Fibroblast of skin of right biceps (primary cell): ENCODE measurements at regions not wholly inside any gene's neighbourhood (a gene's known extent, or its start where the extent isn't known, plus 50 kb on each side); places are given as distances from the start of the nearest gene placed in this dataset.
A peak's percentile ranks its signal among the peaks of the same experiment; 100 is the strongest.

Source experiments
- DNase-seq: peaks from one replicate; pipeline ENCODE4 v3.0.0-alpha.2; 2013

DNA sequence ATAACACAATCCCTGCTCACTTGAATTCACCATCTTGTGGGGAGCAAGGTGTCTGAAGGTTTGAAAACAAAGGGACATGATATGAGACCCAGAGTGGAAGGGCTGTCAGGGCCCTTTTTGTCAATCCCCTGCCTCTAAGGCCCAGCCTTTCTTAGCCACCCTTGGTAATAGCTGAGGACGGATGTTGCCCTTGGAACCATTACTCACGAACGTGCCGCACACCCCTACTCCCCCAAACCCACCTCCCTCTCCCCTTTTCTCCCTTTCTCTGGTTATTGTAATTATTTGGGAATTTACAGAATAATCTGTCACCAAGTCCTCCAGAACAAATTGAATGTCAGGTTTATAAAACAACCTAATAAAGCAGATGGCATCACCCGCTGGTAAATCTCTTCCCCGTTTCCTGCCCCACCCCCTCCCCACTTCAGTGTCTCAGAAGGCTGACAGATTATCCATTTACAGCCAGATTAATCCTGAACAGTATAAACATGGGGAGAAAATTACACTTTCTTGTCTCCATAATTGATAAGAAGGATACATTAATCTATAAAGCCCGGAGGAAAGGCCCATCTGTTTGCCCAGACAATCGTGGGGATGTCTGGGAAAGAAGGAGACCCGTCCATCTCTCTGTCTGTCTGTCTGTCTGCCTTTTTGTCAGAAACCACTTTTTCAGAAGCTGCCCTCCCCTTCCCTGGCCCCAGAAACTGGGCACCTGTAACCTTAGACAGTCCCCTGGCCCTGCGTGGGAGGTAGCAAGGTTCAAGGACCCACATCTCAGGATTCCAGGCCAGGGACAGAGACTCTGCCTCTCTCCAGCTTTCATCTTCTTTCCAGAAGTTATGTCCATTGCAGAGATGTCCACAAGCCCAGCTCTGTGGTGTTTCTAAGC, 60.6 kb upstream of the CD34 start:
- DNase-seq, result no peak

DNA sequence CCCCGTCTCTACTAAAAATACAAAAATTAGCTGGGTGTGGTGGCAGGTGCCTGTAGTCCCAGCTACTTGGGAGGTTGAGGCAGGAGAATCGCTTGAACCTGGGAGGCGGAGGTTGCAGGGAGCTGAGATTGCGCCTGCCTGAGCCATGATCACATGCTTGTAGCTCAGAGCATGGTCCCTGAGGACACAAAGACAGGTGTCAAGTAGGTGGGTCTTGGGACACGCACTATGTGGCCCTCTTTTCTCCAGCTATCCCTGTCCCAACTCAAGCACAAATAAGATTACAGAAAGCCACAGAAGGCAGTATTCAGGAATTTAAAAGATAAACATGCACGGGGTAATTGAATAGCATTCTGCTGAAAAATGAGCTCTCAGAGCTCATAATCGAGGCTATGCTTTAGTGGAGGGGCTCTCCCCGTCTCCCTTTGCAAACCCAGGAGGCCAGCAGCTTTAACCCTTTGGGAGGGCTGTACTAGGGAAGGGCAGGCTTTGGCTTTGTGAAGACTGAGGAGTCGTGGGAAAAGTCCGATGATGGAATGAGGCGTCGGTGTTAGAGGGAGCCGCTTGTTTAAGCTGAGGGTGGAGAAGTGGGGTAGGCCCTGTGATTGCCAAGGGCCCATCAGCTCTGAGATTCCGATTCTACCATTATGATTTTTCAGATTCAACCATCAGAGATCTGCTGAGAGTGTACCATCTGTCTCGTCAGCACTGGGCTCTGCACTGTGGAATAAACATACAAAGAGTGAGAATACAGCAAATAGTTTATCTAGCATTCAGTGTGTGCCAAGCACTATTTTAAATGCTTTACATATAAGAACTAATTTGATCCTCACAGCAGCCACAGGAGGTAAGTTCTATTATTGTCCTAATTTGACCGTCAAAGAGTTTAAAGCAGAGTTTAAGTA, 59.7 kb upstream of the CD34 start:
- no peak for DNase-seq

DNA sequence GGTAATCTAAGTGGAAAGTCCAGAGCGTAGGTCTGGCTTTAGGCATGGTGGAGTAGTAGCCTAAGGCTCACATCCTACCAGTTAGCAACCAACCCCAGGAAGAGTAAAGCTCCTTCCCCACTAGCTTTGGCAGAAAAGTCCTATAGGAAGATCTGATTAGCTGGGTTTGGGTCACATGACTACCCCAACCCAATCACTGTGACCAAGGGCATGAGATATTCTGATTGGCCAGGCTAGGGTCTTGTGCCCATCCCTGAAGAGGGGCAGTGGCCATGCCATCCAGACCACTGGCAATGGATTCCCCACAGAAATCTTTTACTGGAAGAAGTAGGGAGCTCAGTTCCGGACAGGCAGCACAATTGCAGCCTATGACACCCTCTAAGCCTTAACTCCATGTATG, 58.6 kb upstream of the CD34 start:
- no peak for DNase-seq

DNA sequence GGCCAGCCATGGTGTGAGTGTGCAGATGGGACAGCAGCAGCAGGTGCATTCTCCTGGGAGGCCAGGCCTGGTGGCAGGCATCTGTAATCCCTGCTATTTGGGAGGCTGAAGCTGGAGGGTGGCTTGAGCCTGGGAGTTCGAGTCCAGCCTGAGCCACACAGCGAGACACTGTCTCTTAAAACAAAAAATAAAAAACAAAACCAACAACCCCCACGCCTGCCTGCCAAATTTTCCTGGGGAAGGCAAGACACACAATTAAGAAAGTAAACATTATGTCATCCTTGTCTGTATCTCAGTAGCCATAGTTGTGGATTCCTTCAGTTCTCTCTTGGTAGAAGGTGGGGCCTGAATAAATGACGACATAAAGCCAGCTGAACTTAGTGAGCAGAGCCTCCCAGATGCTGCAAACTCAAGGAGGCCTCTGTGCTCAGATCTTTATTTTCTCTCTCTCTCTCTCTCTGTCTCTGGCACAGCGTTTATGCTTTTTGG, 57.6 kb upstream of the CD34 start:
- DNase-seq, result no peak

DNA sequence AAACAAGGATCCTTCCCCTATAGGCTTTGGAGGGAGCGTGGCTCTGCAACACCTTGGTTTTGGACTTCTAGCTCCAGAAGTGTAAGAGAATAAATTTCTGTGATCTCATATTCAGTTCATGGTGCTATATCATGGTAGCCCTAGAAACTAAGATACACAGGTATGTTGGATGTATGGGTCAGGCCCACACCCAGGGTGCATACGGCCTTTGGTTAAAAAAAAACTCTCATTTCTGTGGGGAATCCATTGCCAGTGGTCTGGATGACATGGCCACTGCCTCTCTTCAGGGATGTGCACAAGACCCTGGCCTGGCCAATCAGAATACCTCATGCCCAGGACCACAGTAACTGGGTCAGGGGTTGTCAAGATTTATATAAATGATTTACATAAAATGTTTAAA, 56.8 kb upstream of the CD34 start:
- no peak for DNase-seq

DNA sequence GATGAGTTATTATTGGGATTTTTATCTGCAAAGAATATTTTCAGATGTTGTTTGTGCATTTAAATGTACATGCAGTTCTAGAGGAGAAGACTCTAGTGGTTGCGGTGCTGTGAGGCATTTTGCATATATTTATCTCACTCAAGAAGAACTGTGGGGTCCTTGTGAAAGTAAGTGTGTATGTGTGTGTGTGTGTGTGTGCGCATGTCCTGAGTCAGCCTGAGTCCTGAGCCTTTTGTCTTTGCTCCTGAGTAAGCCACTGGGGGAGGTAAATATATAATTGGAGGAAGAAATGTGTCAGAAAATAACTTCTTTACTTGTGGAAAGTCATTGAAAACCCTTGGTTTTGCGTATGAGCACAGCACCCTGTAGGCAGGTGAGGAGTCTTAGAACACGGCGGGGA, 55.6 kb upstream of the CD34 start:
- DNase-seq, result peak; percentile 28

DNA sequence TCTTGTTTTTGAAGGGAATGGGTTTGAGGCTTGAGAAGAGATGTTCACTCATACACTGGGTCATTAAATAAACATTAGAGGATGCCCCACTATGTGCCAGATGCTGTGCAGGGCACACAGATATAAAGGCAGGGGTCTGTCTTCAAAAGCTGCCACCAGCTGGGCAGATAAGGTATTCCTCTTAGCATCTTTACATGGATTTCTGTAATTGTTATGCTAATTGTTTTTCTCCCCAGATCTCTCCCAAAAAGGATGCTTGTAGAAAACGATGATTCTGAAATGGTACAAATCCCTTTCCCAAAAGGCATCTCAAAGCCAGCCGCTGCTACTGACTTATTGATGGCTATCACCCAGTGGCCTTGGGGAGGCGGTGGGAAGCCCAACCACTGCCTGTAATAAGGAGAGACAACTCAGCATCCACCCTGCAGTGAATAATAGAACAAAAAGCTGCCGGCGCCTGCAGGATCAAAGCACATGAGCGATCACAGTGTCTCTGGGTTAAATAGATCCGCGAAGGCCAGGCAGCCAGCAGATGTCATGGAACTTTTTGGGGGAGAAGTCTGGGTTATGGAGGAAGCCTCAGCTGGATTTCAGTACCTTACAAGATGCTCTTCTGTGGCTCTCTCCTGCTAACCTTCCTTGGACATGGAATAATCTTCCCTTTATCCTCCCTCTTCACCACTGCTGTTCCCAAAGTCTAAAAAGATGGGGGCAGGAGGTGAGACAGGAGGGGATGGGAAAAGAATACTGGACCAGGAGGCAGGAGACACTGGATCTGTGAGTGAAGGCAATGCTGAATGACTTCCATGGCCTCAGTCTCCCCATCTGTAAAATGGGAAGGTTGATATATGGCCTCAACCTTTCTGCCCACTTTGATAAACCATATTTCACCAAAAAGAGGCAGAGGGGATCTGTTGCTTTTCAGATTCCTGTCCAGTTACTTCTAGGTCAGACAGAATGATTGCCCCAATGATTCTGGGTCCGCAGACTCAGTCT, 54.8 kb upstream of the CD34 start:
- DNase-seq, result peak; percentile 38

DNA sequence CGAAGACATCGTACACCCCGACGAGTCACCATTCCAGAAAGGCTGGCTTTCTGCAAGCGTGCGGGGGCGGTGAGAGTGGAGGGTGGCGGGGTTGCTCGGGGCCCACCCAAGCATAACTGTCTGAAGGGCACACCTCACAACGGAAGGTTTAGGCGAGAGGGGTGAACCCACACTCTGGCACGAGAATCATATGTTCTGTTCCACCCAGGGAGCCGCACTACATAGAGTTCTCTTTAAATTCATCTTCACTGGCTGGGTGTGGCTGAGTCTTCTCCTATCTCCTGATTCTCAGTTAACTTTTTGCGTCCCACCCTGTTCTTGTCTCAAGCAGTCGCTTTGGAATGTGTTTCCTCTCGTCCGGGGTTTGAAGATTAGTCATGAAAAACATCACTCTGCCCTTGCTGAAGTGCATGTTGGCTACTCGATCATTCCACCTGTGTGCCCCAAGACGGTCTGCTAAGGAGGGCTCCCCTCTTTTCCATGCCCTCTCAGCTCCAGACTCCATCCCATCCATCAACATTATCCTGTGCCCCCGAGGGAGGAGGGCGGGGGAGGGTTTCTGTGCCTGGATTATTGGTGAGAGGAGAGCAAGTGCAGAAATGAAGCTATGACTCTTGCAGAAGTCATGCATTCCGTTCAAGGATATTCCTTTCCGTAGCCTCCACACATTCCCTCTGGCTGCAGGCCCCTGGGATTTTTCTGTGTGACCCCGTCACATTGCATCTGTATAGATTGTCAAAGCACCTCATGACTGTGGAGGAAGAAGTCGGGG, 53.5 kb upstream of the CD34 start:
- peak; percentile 52 for DNase-seq

DNA sequence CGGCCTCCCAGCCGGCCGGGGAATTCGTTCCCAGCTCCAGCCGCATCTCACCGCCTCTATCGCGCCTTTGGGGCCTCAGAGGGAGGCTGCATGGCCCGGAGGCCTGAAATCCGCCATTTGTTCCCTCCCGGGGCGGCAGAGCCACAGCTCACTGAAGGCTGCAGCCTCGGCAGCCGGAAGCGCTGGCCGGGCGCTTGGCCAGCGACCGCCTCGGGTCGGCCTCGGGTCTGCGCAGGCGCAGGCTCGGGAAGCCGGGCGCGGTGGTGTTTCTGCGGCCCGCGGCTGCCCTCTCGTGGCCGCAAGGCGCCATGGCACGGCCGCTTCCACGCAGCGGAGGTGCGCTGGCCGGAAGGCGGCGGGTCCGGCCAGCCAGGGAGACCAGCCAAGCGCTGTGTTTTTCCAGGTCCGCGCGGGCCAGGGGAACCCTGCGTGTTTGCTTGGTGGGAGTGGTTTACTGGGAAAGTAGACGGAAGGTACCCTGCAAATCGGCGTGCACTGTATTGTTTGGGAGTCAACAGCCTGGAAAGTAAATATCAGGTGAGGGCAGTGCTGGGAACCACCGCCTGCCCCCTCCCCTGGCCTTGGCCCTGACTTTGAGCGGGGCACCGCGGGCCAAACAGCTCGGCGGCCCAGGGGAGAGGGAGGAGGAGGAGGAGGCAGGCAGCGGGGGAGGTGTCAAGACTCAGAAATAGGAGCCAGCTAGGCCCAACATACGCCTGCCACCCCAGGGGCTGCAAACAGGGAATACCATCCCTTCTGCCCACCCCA, 52.7 kb upstream of the CD34 start:
- peak; percentile 86 for DNase-seq

DNA sequence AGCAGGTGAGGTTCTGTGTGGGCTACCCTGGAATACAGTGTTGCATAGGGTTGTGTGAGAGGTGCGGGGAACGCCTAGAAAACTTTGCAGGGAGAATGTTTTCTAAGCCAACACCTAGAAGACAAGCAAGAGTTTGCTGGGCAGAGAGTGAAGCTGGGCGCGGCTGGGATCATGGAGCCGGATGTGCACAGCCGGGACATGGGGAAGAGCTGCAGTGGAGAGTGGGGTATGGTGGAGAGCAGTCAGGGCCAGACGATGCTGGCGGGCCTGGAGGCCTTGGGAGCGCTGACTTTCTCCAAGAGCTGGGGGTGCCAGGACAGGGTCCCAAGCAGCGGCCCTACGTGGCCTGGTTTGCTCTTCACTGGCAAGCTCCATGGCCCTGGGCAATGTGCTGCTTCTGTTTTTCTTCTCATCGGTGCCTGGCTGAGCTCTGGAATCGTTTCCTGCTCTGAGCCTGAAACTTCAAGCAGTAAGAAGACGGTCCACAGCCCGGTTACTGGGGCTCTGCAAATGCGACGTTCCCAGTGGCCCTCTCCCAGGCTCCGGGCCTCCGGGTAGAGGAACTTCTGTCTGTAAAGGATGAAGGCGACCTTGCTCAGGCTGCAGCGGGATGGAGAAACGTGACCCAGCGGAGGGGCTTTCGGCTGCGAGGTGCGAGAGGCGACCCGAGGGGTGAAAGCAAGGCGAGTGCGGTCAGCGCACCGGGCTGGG, 51.9 kb upstream of the CD34 start:
- DNase-seq, result peak; percentile 18
